T-cell (primary cell): ENCODE measurements at regions not wholly inside any gene's neighbourhood (a gene's known extent, or its start where the extent isn't known, plus 50 kb on each side); places are given as distances from the start of the nearest gene placed in this dataset.
"Not testable (repeated sequence)": the region's sequence is repeated elsewhere in the genome, so short reads cannot be mapped to it uniquely, and the experiment has no call there.

ENCODE experiments used
- ATAC-seq, 4 experiments: fragments of 200-7000 bp in 3 of 4; fragments of 150-1000 bp in 1 of 4; cut with Tn5 transposase; replicated peaks in 1 of 4; 1 replicate in 3 of 4; 2 replicates in 1 of 4; pipeline ENCODE4 v1.10.0; 2021; ENCODE audit warnings: moderate library complexity in 3 of 4, mild to moderate bottlenecking in 2 of 4, moderate number of reproducible peaks in 1 of 4
- CTCF ChIA-PET, 2 donors: fragments of 300-600 bp; sonication (Branson Sonifier 250); formaldehyde crosslinking; loops; one replicate each; lab custom pipeline; 2022; ENCODE audit warnings: antibody characterized with exemption in 2 of 2; lab: Charles Lee
- POLR2A ChIA-PET, 2 donors: fragments of 300-600 bp; sonication (Branson Sonifier 250); formaldehyde crosslinking; loops; one replicate each; lab custom pipeline; 2022; ENCODE audit warnings: antibody characterized with exemption in 2 of 2; lab: Charles Lee
- DNase-seq, 35 experiments: peaks; one replicate each; pipeline versions ENCODE4 v3.0.0 to v3.0.0-alpha.2; 2013 to 2023
- H3K27ac ChIP-seq: one replicate; pipeline ENCODE4 v1.5.1; 2013; ENCODE audit warnings: low read length
- H3K27me3 ChIP-seq, 2 experiments: replicated peaks in 1 of 2; 1 replicate in 1 of 2; 2 replicates in 1 of 2; pipeline versions ENCODE4 v1.6.1 to v1.7.0; 2013; ENCODE audit warnings: low read length in 1 of 2, mixed read lengths in 1 of 2; ENCODE audit not compliant: control insufficient read depth in 2 of 2, insufficient read depth in 2 of 2; ENCODE audit errors: extremely low read depth in 1 of 2
- H3K36me3 ChIP-seq, 2 donors: 1 replicate in 1 of 2; 2 replicates in 1 of 2; pipeline versions ENCODE4 v1.6.1 to v1.7.0; 2013; ENCODE audit warnings: low read length in 1 of 2; ENCODE audit not compliant: control insufficient read depth in 2 of 2, insufficient read depth in 1 of 2; ENCODE audit errors: extremely low read depth in 1 of 2
- H3K4me1 ChIP-seq, 2 experiments: 1 replicate in 1 of 2; 2 replicates in 1 of 2; pipeline versions ENCODE4 v1.6.1 to v1.7.0; 2013; ENCODE audit warnings: low read length in 2 of 2, mixed read lengths in 1 of 2; ENCODE audit not compliant: insufficient read depth in 2 of 2, control insufficient read depth in 1 of 2; ENCODE audit errors: extremely low read depth in 1 of 2
- H3K4me3 ChIP-seq, 2 donors: 1 replicate in 1 of 2; 2 replicates in 1 of 2; pipeline versions ENCODE4 v1.5.1 to v1.7.0; 2013; ENCODE audit warnings: mild to moderate bottlenecking in 2 of 2, low read length in 1 of 2, moderate library complexity in 1 of 2; ENCODE audit not compliant: control insufficient read depth in 1 of 2; ENCODE audit errors: extremely low read depth in 1 of 2
- H3K9me3 ChIP-seq: 2 replicates; pipeline ENCODE4 v1.7.0; 2013
- H3K27ac Mint-ChIP-seq, 2 donors: one replicate each; pipeline ENCODE4 v1.8.0; 2020 to 2021; ENCODE audit warnings: mild to moderate bottlenecking in 2 of 2, mixed read lengths in 2 of 2
- H3K27me3 Mint-ChIP-seq, 2 donors: one replicate each; pipeline ENCODE4 v1.8.0; 2021 to 2022; ENCODE audit warnings: mixed read lengths in 2 of 2
- H3K36me3 Mint-ChIP-seq: one replicate; pipeline ENCODE4 v1.8.0; 2021; ENCODE audit warnings: mixed read lengths
- H3K4me1 Mint-ChIP-seq, 3 donors: one replicate each; pipeline ENCODE4 v1.8.0; 2020 to 2022; ENCODE audit warnings: mixed read lengths in 3 of 3, mild to moderate bottlenecking in 1 of 3
- H3K4me3 Mint-ChIP-seq, 3 donors: one replicate each; pipeline ENCODE4 v1.8.0; 2020 to 2022; ENCODE audit warnings: mild to moderate bottlenecking in 3 of 3, mixed read lengths in 3 of 3, moderate library complexity in 3 of 3
- H3K9me3 Mint-ChIP-seq, 3 donors: one replicate each; pipeline ENCODE4 v1.8.0; 2020 to 2022; ENCODE audit warnings: mixed read lengths in 3 of 3
- WGBS: methylation state at CpG from one replicate; pipeline ENCODE4 v1.1.5; 2013; ENCODE audit warnings: missing lambda C conversion rate; ENCODE audit not compliant: insufficient coverage; 5-methylcytosine and 5-hydroxymethylcytosine counted together

- ATAC-seq, H3K4me1 Mint-ChIP-seq, H3K36me3 Mint-ChIP-seq, H3K27me3 ChIP-seq, H3K9me3 ChIP-seq, H3K36me3 ChIP-seq, H3K4me3 Mint-ChIP-seq, H3K27ac Mint-ChIP-seq, H3K27ac ChIP-seq, DNase-seq, H3K4me3 ChIP-seq, CTCF ChIA-PET, H3K27me3 Mint-ChIP-seq, H3K4me1 ChIP-seq, POLR2A ChIA-PET: not testable (repeated sequence)
- 92% methylated on average over 2 of the region's 4 CpGs for WGBS
- peaks cover 9 to 28% (median 15%) of the 10 kb centered on the region in 3 donors for H3K9me3 Mint-ChIP-seq
These were observed 840.1 kb upstream of the DEFB115 start for GRCh38 chr20:30417387-30417786.

- H3K27ac ChIP-seq, DNase-seq, POLR2A ChIA-PET, ATAC-seq, H3K36me3 Mint-ChIP-seq, H3K27ac Mint-ChIP-seq, CTCF ChIA-PET, H3K36me3 ChIP-seq, H3K27me3 Mint-ChIP-seq, H3K4me3 ChIP-seq, H3K4me3 Mint-ChIP-seq, H3K4me1 Mint-ChIP-seq, H3K27me3 ChIP-seq, H3K4me1 ChIP-seq, H3K9me3 ChIP-seq: not testable (repeated sequence)
- peaks cover 11 to 25% (median 15%) of the 10 kb centered on the region in 3 donors for H3K9me3 Mint-ChIP-seq
- WGBS: 64% methylated on average over 3 of the region's 4 CpGs
These were observed 839.1 kb upstream of the DEFB115 start for GRCh38 chr20:30418378-30418777.

GRCh38 chr20:30419466-30419865, 838.0 kb upstream of the DEFB115 start:
- H3K36me3 ChIP-seq: no peaks in the 10 kb centered on the region
- no peaks in the 10 kb centered on the region for H3K9me3 ChIP-seq
- no peak overlapping the region for H3K4me3 Mint-ChIP-seq
- DNase-seq: no peak
- H3K36me3 Mint-ChIP-seq: peaks cover 7% of the 10 kb centered on the region
- no peaks in the 10 kb centered on the region for H3K27me3 ChIP-seq
- no peaks in the 10 kb centered on the region for H3K4me1 ChIP-seq
- H3K4me1 Mint-ChIP-seq: no peaks in the 10 kb centered on the region
- H3K27ac ChIP-seq: no peak overlapping the region
- no peak overlapping the region for H3K4me3 ChIP-seq
- H3K27me3 Mint-ChIP-seq: no peaks in the 10 kb centered on the region
- WGBS: 65% methylated on average over 2 of the region's 2 CpGs
- peaks cover 13 to 27% (median 15%) of the 10 kb centered on the region in 3 donors for H3K9me3 Mint-ChIP-seq
- H3K27ac Mint-ChIP-seq: no peak overlapping the region
- ChIA-PET POLR2A (no interaction called here), CTCF (no interaction called here)
- no peak for ATAC-seq

- H3K36me3 Mint-ChIP-seq, ATAC-seq, H3K36me3 ChIP-seq, DNase-seq, H3K9me3 ChIP-seq, H3K4me3 Mint-ChIP-seq, H3K27me3 Mint-ChIP-seq, H3K27ac Mint-ChIP-seq, H3K4me1 ChIP-seq, POLR2A ChIA-PET, H3K27me3 ChIP-seq, H3K4me1 Mint-ChIP-seq, H3K27ac ChIP-seq, H3K4me3 ChIP-seq, CTCF ChIA-PET: not testable (repeated sequence)
- WGBS: no CpG with 5 or more reads among the region's 7 CpGs
- H3K9me3 Mint-ChIP-seq: peaks cover 15 to 30% (median 15%) of the 10 kb centered on the region in 3 donors
These were observed 837.5 kb upstream of the DEFB115 start for GRCh38 chr20:30419871-30420420.
